ENCODE measurements at regions not wholly inside any gene's neighbourhood (a gene's known extent, or its start where the extent isn't known, plus 50 kb on each side); places are given as distances from the start of the nearest gene placed in this dataset.

- ChIA-PET CTCF (no interaction called here), POLR2A (no interaction called here)
- no peak for DNase-seq (ENCODE audit: extremely low spot score)
- no peak for TF ChIP-seq FOXK2 (IDR thresholded peaks at IDR 0.05)
- no peak for TF ChIP-seq ZNF384 (IDR thresholded peaks at IDR 0.05)
- TF ChIP-seq SUZ12 (IDR thresholded peaks at IDR 0.05): no peak
- no peak for TF ChIP-seq FOXA1 (IDR thresholded peaks at IDR 0.05)
- TF ChIP-seq CTBP1 (IDR thresholded peaks at IDR 0.05; ENCODE audit: borderline replicate concordance): no peak
- no peak for TF ChIP-seq NFRKB (IDR thresholded peaks at IDR 0.05)
- TF ChIP-seq SP1 (IDR thresholded peaks at IDR 0.05): no peak
- no peak for TF ChIP-seq ARNT (IDR thresholded peaks at IDR 0.05)
- TF ChIP-seq L3MBTL2 (conservative IDR thresholded peaks at IDR 0.05): no peak
- no peak for TF ChIP-seq HDGF (IDR thresholded peaks at IDR 0.05; ENCODE audit: borderline replicate concordance)
- no peak for TF ChIP-seq FOXM1 (IDR thresholded peaks at IDR 0.05; ENCODE audit: borderline replicate concordance)
- no peak for TF ChIP-seq LEF1 (IDR thresholded peaks at IDR 0.05; ENCODE audit: borderline replicate concordance)
Observed at GRCh38 chr4:122229857-122230256, 77.7 kb downstream of the BLTP1 start.

- TF ChIP-seq ELF4 (IDR thresholded peaks at IDR 0.05) (no peak), FOXM1 (IDR thresholded peaks at IDR 0.05; ENCODE audit: borderline replicate concordance) (no peak), FOXA1 (IDR thresholded peaks at IDR 0.05) (no peak), NFRKB (IDR thresholded peaks at IDR 0.05) (no peak), SP1 (IDR thresholded peaks at IDR 0.05) (no peak), HDGF (IDR thresholded peaks at IDR 0.05; ENCODE audit: borderline replicate concordance) (no peak), CTBP1 (IDR thresholded peaks at IDR 0.05; ENCODE audit: borderline replicate concordance) (no peak), FOXK2 (IDR thresholded peaks at IDR 0.05) (no peak), LEF1 (IDR thresholded peaks at IDR 0.05; ENCODE audit: borderline replicate concordance) (no peak), ZNF384 (IDR thresholded peaks at IDR 0.05) (no peak), ARNT (IDR thresholded peaks at IDR 0.05) (no peak), PKNOX1 (IDR thresholded peaks at IDR 0.05) (no peak)
- POLR2A ChIA-PET: no interaction called here
- no peak for DNase-seq (ENCODE audit: extremely low spot score)
- CTCF ChIA-PET: no interaction called here
Observed at GRCh38 chr4:122232633-122233032, 80.5 kb downstream of the BLTP1 start.

GRCh38 chr4:122234686-122235085, 82.6 kb downstream of the BLTP1 start:
- POLR2A ChIA-PET: no interaction called here
- CTCF ChIA-PET: no interaction called here

GRCh38 chr4:122243785-122244184, 91.7 kb downstream of the BLTP1 start:
- CTCF ChIA-PET: no interaction called here
- TF ChIP-seq BHLHE40 (IDR thresholded peaks at IDR 0.05; ENCODE audit: borderline replicate concordance) (no peak), ARNT (IDR thresholded peaks at IDR 0.05) (no peak), LEF1 (IDR thresholded peaks at IDR 0.05; ENCODE audit: borderline replicate concordance) (no peak), ELF4 (IDR thresholded peaks at IDR 0.05) (no peak), CTBP1 (IDR thresholded peaks at IDR 0.05; ENCODE audit: borderline replicate concordance) (no peak), TARDBP (IDR thresholded peaks at IDR 0.05) (no peak), L3MBTL2 (conservative IDR thresholded peaks at IDR 0.05) (no peak), FOXK2 (IDR thresholded peaks at IDR 0.05) (no peak), FOXA1 (IDR thresholded peaks at IDR 0.05) (no peak), ZNF384 (IDR thresholded peaks at IDR 0.05) (no peak), NFRKB (IDR thresholded peaks at IDR 0.05) (no peak), FOXM1 (IDR thresholded peaks at IDR 0.05; ENCODE audit: borderline replicate concordance) (no peak), SUZ12 (IDR thresholded peaks at IDR 0.05) (no peak), HDGF (IDR thresholded peaks at IDR 0.05; ENCODE audit: borderline replicate concordance) (no peak), SP1 (IDR thresholded peaks at IDR 0.05) (no peak), PKNOX1 (IDR thresholded peaks at IDR 0.05) (no peak)
- POLR2A ChIA-PET: no interaction called here
- no peak for DNase-seq (ENCODE audit: extremely low spot score)

More at GRCh38 chr4:122234686-122235085, 82.6 kb downstream of the BLTP1 start:
- no peak for DNase-seq (ENCODE audit: extremely low spot score)
- TF ChIP-seq FOXM1 (IDR thresholded peaks at IDR 0.05; ENCODE audit: borderline replicate concordance) (no peak), ZNF384 (IDR thresholded peaks at IDR 0.05) (no peak)

DNA sequence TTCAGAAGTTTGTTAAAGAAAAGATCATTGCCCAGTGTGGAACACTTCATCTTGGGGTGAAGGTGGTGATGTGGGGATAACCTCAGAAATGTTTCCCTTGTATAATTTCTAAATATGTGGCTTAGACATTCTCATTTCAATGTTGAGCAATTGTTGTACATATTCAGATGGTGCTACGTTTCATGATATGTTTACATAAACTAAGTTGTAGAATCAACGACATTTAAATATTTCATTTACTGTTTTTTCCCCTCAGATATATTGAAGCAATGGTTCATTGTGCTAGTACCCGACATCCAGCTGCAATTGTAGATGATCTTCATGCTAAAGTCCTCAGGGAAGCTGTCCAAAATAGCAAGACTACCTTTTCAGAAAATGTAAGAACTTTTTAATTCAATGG, 92.6 kb downstream of the BLTP1 start:
- CTCF ChIA-PET: no interaction called here
- POLR2A ChIA-PET: no interaction called here
- no peak for TF ChIP-seq ZNF384 (IDR thresholded peaks at IDR 0.05)
- no peak for TF ChIP-seq BHLHE40 (IDR thresholded peaks at IDR 0.05; ENCODE audit: borderline replicate concordance)
- no peak for TF ChIP-seq TARDBP (IDR thresholded peaks at IDR 0.05)
- TF ChIP-seq SP1 (IDR thresholded peaks at IDR 0.05): no peak
- no peak for TF ChIP-seq L3MBTL2 (conservative IDR thresholded peaks at IDR 0.05)
- no peak for TF ChIP-seq FOXA1 (IDR thresholded peaks at IDR 0.05)
- no peak for TF ChIP-seq FOXM1 (IDR thresholded peaks at IDR 0.05; ENCODE audit: borderline replicate concordance)
- TF ChIP-seq FOXK2 (IDR thresholded peaks at IDR 0.05): no peak
- TF ChIP-seq PKNOX1 (IDR thresholded peaks at IDR 0.05): no peak
- TF ChIP-seq CTBP1 (IDR thresholded peaks at IDR 0.05; ENCODE audit: borderline replicate concordance): no peak
- no peak for TF ChIP-seq LEF1 (IDR thresholded peaks at IDR 0.05; ENCODE audit: borderline replicate concordance)
- no peak for TF ChIP-seq ARNT (IDR thresholded peaks at IDR 0.05)
- TF ChIP-seq NFRKB (IDR thresholded peaks at IDR 0.05): no peak
- TF ChIP-seq SUZ12 (IDR thresholded peaks at IDR 0.05): no peak
- TF ChIP-seq ELF4 (IDR thresholded peaks at IDR 0.05): no peak
- no peak for TF ChIP-seq HDGF (IDR thresholded peaks at IDR 0.05; ENCODE audit: borderline replicate concordance)
- DNase-seq (ENCODE audit: extremely low spot score): no peak

GRCh38 chr4:122246551-122246950, 94.4 kb downstream of the BLTP1 start:
- ChIA-PET CTCF (no interaction called here), POLR2A (no interaction called here)
- TF ChIP-seq FOXA1 (IDR thresholded peaks at IDR 0.05) (no peak), ZNF384 (IDR thresholded peaks at IDR 0.05) (no peak), PKNOX1 (IDR thresholded peaks at IDR 0.05) (no peak), CTBP1 (IDR thresholded peaks at IDR 0.05; ENCODE audit: borderline replicate concordance) (no peak), L3MBTL2 (conservative IDR thresholded peaks at IDR 0.05) (no peak), TARDBP (IDR thresholded peaks at IDR 0.05) (no peak), ELF4 (IDR thresholded peaks at IDR 0.05) (no peak), SP1 (IDR thresholded peaks at IDR 0.05) (no peak), HDGF (IDR thresholded peaks at IDR 0.05; ENCODE audit: borderline replicate concordance) (no peak), BHLHE40 (IDR thresholded peaks at IDR 0.05; ENCODE audit: borderline replicate concordance) (no peak), FOXM1 (IDR thresholded peaks at IDR 0.05; ENCODE audit: borderline replicate concordance) (no peak), NFRKB (IDR thresholded peaks at IDR 0.05) (no peak), SUZ12 (IDR thresholded peaks at IDR 0.05) (no peak), ARNT (IDR thresholded peaks at IDR 0.05) (no peak), FOXK2 (IDR thresholded peaks at IDR 0.05) (no peak), LEF1 (IDR thresholded peaks at IDR 0.05; ENCODE audit: borderline replicate concordance) (no peak)
- DNase-seq (ENCODE audit: extremely low spot score): no peak
